HG03558 (cell line): ENCODE measurements at regions not wholly inside any gene's neighbourhood (a gene's known extent, or its start where the extent isn't known, plus 50 kb on each side); places are given as distances from the start of the nearest gene placed in this dataset.
A peak's percentile ranks its signal among the peaks of the same experiment; 100 is the strongest.
"Not testable (repeated sequence)": the region's sequence is repeated elsewhere in the genome, so short reads cannot be mapped to it uniquely, and the experiment has no call there.

Experiments
- ATAC-seq: cut with Tn5 transposase; IDR thresholded peaks from one replicate; pipeline ENCODE4 v1.9.1; 2021; ENCODE audit warnings: moderate number of reproducible peaks; ENCODE audit not compliant: unreplicated experiment; ENCODE audit errors: extremely low read depth

- not testable (repeated sequence) for ATAC-seq
These were observed 84.5 kb downstream of the GADD45G start for GRCh38 chr9:89689321-89689720.

- ATAC-seq = peak; percentile 92
These were observed 85.6 kb downstream of the GADD45G start for GRCh38 chr9:89690334-89690912.

- no peak for ATAC-seq
These were observed 90.7 kb downstream of the GADD45G start for GRCh38 chr9:89695441-89695891.

- ATAC-seq = not testable (repeated sequence)
These were observed 91.2 kb downstream of the GADD45G start for GRCh38 chr9:89695979-89696378.

GRCh38 chr9:89696780-89697179 lies 92.0 kb downstream of the GADD45G start:
- no peak for ATAC-seq

- no peak for ATAC-seq
These were observed 92.7 kb downstream of the GADD45G start for GRCh38 chr9:89697553-89697952.

- ATAC-seq = no peak
These were observed 93.7 kb downstream of the GADD45G start for GRCh38 chr9:89698411-89699005.

GRCh38 chr9:89699646-89700045 lies 94.8 kb downstream of the GADD45G start:
- ATAC-seq = no peak

- peak; percentile 45 for ATAC-seq
These were observed 96.5 kb downstream of the GADD45G start for GRCh38 chr9:89701221-89701798.

- no peak for ATAC-seq
These were observed 97.6 kb downstream of the GADD45G start for GRCh38 chr9:89702401-89702800.

- no peak for ATAC-seq
These were observed 100.8 kb downstream of the GADD45G start for GRCh38 chr9:89705651-89706050.

- ATAC-seq = no peak
These were observed 101.3 kb downstream of the GADD45G start for GRCh38 chr9:89706086-89706485.

- ATAC-seq = no peak
These were observed 101.9 kb downstream of the GADD45G start for GRCh38 chr9:89706731-89707191.

- ATAC-seq = no peak
These were observed 105.9 kb downstream of the GADD45G start for GRCh38 chr9:89710697-89711096.

GRCh38 chr9:89711866-89712265 lies 107.1 kb downstream of the GADD45G start:
- ATAC-seq = no peak

- no peak for ATAC-seq
These were observed 107.5 kb downstream of the GADD45G start for GRCh38 chr9:89712283-89712682.

- no peak for ATAC-seq
These were observed 109.5 kb downstream of the GADD45G start for GRCh38 chr9:89714321-89714720.

- ATAC-seq = no peak
These were observed 110.6 kb downstream of the GADD45G start for GRCh38 chr9:89715318-89715858.

GRCh38 chr9:89715881-89716280 lies 111.1 kb downstream of the GADD45G start:
- ATAC-seq = no peak

- no peak for ATAC-seq
These were observed 111.7 kb downstream of the GADD45G start for GRCh38 chr9:89716559-89716958.

GRCh38 chr9:89718176-89718575 lies 113.4 kb downstream of the GADD45G start:
- no peak for ATAC-seq
